Chondrocyte (in vitro differentiated cells): ENCODE measurements at regions not wholly inside any gene's neighbourhood (a gene's known extent, or its start where the extent isn't known, plus 50 kb on each side); places are given as distances from the start of the nearest gene placed in this dataset.
"Not testable (repeated sequence)": the region's sequence is repeated elsewhere in the genome, so short reads cannot be mapped to it uniquely, and the experiment has no call there.

Experiments used
- DNase-seq: peaks from one replicate; pipeline ENCODE4 v3.0.0; 2021; ENCODE audit warnings: mixed read lengths, low spot score
- H3K27ac Mint-ChIP-seq: one replicate; pipeline ENCODE4 v1.8.0; 2021; ENCODE audit warnings: mild to moderate bottlenecking, moderate library complexity, mixed read lengths; ENCODE audit not compliant: unreplicated experiment
- H3K27me3 Mint-ChIP-seq: 2 replicates; pipeline ENCODE4 v1.8.0; 2021; ENCODE audit warnings: low read depth, mixed read lengths
- H3K36me3 Mint-ChIP-seq: 2 replicates; pipeline ENCODE4 v1.8.0; 2021; ENCODE audit warnings: low read depth, mixed read lengths
- H3K4me1 Mint-ChIP-seq: 2 replicates; pipeline ENCODE4 v1.8.0; 2021; ENCODE audit warnings: low read depth, mild to moderate bottlenecking, mixed read lengths
- H3K4me3 Mint-ChIP-seq: one replicate; pipeline ENCODE4 v1.8.0; 2021; ENCODE audit warnings: mild to moderate bottlenecking, moderate library complexity, mixed read lengths; ENCODE audit not compliant: unreplicated experiment
- H3K9me3 Mint-ChIP-seq: 2 replicates; pipeline ENCODE4 v1.8.0; 2021; ENCODE audit warnings: low read depth, mixed read lengths
- TF ChIP-seq, protein P1 (sequence below): fragments of 200-600 bp; sonication (generic); IDR thresholded peaks from 2 replicates; pipeline ENCODE4 v1.5.0; 2021; ENCODE audit warnings: antibody characterized with exemption, mild to moderate bottlenecking, moderate library complexity

DNA sequence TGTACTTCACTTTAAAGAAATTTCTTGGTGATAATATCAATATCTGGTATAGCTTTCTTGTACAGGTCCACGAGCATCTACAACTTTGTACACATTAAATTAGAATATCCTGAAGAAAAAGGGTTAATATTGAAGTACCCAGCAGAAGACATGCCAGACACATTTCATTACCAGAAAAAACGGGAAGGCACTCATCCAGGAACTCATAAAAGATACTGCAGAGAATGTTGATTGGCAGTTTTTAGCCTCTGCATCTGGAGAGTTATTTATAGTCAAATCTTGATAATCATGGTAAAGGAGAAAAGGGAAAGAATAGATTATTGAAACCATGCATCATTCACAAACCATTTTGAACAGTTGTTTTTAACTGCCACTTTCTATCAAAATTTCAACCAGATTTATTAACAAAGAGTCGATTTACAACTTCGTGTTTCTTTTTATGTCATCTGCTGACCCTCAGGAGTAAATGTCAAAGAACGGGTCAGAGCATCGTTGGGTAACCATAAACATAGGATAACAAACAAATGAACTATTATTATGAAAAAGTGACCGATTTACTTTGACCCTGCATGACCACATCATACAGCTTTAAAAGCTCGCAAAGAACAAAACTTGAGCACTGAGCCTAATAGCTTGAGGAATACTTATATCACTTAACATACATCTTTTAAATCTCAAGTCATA, 229.2 kb upstream of the SGK1 start:
- H3K27me3 Mint-ChIP-seq: no peaks in the 10 kb centered on the region
- H3K36me3 Mint-ChIP-seq: no peaks in the 10 kb centered on the region
- no peak overlapping the region for H3K4me3 Mint-ChIP-seq
- peaks cover 32% of the 10 kb centered on the region for H3K4me1 Mint-ChIP-seq
- no peak overlapping the region for H3K27ac Mint-ChIP-seq
- peaks cover 3% of the 10 kb centered on the region for H3K9me3 Mint-ChIP-seq
- DNase-seq: no peak
- TF ChIP-seq, protein P1, sequence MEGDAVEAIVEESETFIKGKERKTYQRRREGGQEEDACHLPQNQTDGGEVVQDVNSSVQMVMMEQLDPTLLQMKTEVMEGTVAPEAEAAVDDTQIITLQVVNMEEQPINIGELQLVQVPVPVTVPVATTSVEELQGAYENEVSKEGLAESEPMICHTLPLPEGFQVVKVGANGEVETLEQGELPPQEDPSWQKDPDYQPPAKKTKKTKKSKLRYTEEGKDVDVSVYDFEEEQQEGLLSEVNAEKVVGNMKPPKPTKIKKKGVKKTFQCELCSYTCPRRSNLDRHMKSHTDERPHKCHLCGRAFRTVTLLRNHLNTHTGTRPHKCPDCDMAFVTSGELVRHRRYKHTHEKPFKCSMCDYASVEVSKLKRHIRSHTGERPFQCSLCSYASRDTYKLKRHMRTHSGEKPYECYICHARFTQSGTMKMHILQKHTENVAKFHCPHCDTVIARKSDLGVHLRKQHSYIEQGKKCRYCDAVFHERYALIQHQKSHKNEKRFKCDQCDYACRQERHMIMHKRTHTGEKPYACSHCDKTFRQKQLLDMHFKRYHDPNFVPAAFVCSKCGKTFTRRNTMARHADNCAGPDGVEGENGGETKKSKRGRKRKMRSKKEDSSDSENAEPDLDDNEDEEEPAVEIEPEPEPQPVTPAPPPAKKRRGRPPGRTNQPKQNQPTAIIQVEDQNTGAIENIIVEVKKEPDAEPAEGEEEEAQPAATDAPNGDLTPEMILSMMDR: no peak

DNA sequence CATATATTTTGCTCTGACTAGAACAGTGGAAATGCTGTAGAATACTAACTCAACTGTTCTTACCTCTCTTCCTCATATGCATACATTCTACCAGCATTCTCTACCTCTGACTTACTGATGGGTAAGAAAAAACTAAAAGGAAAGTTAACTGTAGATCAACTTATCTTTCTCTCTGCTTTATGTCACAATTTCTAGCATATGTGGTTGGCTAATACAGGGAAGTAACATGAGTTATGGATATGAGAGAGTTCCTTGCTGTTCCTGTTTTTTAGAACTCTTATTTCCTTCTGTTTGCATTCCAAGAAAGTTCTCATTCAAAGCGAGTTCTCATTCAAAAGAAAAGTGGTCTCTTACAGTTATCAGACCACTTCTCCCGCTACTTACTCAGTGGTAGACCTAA, 226.8 kb upstream of the SGK1 start:
- no peak overlapping the region for H3K4me3 Mint-ChIP-seq
- H3K4me1 Mint-ChIP-seq: peaks cover 9% of the 10 kb centered on the region
- no peaks in the 10 kb centered on the region for H3K27me3 Mint-ChIP-seq
- no peak for DNase-seq
- H3K36me3 Mint-ChIP-seq: no peaks in the 10 kb centered on the region
- H3K9me3 Mint-ChIP-seq: no peaks in the 10 kb centered on the region
- TF ChIP-seq, protein P1: no peak
- no peak overlapping the region for H3K27ac Mint-ChIP-seq

DNA sequence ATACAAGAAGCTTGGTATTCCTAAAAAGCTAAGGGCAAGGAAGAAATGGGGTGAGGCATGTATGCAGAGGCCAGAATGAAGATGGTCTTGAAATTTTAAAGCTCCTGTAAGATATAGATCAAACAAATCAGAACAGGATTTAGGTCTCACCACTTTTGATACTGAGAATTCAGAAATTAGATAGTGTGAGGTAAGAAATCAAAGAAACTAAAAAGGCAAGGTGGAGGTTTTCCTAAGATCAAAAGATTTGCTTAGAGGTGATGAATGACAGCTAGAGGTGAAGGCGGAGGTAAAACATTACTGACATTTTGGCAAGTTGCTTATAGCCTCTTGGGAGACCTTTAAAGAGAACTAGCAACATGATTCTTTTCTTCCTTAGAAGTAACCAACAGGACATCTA, 225.2 kb upstream of the SGK1 start:
- Mint-ChIP-seq H3K27me3 (no peaks in the 10 kb centered on the region), H3K27ac (no peak overlapping the region), H3K36me3 (no peaks in the 10 kb centered on the region), H3K9me3 (no peaks in the 10 kb centered on the region), H3K4me1 (peaks cover 7% of the 10 kb centered on the region), H3K4me3 (no peak overlapping the region)
- DNase-seq: no peak
- TF ChIP-seq, protein P1: no peak

DNA sequence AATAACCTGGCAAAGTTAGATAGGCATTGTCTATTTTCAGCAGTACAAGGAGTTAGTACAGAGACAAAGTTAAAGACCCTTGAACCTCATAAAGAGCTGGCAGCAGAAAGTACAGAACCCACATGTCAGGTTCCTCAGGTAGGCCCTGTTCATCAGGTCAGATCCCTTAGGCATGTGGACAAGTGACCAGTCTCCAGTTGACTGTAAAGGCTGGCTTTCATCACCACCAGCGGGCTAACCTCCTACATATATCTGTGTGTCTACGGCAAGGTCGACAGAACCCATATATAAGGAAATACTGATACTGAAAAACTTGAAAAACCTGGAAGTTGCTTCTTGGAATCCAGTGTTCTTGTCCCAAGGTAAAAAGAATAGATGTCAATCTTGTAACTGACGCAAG, 223.1 kb upstream of the SGK1 start:
- no peaks in the 10 kb centered on the region for H3K9me3 Mint-ChIP-seq
- peaks cover 16% of the 10 kb centered on the region for H3K4me1 Mint-ChIP-seq
- no peak overlapping the region for H3K27ac Mint-ChIP-seq
- DNase-seq: no peak
- no peak overlapping the region for H3K4me3 Mint-ChIP-seq
- no peaks in the 10 kb centered on the region for H3K36me3 Mint-ChIP-seq
- TF ChIP-seq, protein P1: no peak
- no peaks in the 10 kb centered on the region for H3K27me3 Mint-ChIP-seq

DNA sequence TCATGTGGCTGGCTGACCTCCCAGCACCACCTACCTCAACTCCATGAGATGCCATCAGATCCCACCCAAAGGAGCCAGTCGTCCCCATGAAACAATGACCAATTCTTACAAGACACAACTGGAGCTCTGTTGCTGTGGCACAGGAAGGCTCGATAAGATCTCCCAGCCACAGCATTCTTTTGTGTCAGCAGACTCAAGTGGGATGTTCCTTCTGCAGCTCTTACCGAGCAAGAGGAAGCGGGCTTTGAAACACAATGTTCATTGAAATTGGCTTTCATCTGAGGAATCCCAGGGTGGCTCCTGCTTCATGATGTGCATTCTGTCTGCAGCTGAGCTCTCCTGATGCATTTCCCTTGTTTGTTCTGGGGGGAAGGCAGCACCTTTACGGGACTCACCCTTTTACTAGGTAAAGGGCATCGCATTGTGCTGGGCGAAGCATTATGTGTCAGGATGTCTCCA, 222.0 kb upstream of the SGK1 start:
- Mint-ChIP-seq H3K27ac (no peak overlapping the region), H3K36me3 (no peaks in the 10 kb centered on the region), H3K4me1 (peaks cover 21% of the 10 kb centered on the region), H3K4me3 (no peak overlapping the region), H3K27me3 (no peaks in the 10 kb centered on the region), H3K9me3 (no peaks in the 10 kb centered on the region)
- TF ChIP-seq, protein P1: no peak
- no peak for DNase-seq

DNA sequence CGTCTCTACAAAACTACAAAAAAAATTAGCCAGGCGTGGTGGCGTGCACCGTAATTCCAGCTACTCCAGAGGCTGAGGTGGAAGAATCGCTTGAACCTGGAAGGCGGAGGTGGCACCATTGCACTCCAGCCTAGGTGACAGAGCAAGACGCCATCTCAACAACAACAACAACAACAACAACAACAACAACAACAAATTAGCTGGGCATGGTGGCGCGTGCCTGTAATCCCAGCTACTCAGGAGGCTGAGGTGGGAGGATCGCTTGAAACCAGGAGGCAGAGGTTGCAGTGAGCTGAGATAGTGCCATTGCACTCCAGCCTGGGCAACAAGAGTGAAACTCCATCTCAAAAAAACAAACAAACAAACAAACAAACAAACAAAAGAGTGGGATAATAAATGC, 219.9 kb upstream of the SGK1 start:
- Mint-ChIP-seq H3K4me1 (peaks cover 26% of the 10 kb centered on the region), H3K27ac (peak overlapping the region; percentile 81)
- DNase-seq, H3K36me3 Mint-ChIP-seq, H3K4me3 Mint-ChIP-seq, H3K27me3 Mint-ChIP-seq, H3K9me3 Mint-ChIP-seq: not testable (repeated sequence)
